Lower lobe of right lung (tissue), 2 donors: ENCODE measurements at regions not wholly inside any gene's neighbourhood (a gene's known extent, or its start where the extent isn't known, plus 50 kb on each side); places are given as distances from the start of the nearest gene placed in this dataset.

ENCODE experiments used
- ATAC-seq, 2 donors: fragments of 200-7000 bp; cut with Tn5 transposase; one replicate each; pipeline ENCODE4 v1.9.1; 2020 to 2022; ENCODE audit warnings: mild to moderate bottlenecking in 2 of 2, moderate library complexity in 2 of 2
- DNase-seq: peaks from one replicate; pipeline ENCODE4 v3.0.0-alpha.2; 2020
- H3K27ac ChIP-seq: fragments of 200-600 bp; one replicate; pipeline ENCODE4 v1.8.0; 2022
- H3K27me3 ChIP-seq: fragments of 200-600 bp; one replicate; pipeline ENCODE4 v1.8.0; 2022; ENCODE audit warnings: low read depth
- H3K36me3 ChIP-seq: fragments of 200-600 bp; one replicate; pipeline ENCODE4 v1.8.0; 2022; ENCODE audit warnings: mild to moderate bottlenecking
- H3K4me1 ChIP-seq: fragments of 200-600 bp; one replicate; pipeline ENCODE4 v1.8.0; 2022
- H3K4me3 ChIP-seq: fragments of 200-600 bp; one replicate; pipeline ENCODE4 v1.8.0; 2022; ENCODE audit warnings: mild to moderate bottlenecking
- H3K9me3 ChIP-seq: fragments of 200-600 bp; one replicate; pipeline ENCODE4 v1.8.0; 2022
- CTCF ChIP-seq: fragments of 200-600 bp; IDR thresholded peaks from one replicate; pipeline ENCODE4 v1.8.0; 2022; ENCODE audit warnings: antibody characterized with exemption, mild to moderate bottlenecking
- intact Hi-C: fragments of 100-400 bp; cut with DNase I; formaldehyde crosslinking; loops from one replicate; pipeline ENCODE4 v1.11.0; 2022
- donor health status: DM: no; HTN: yes; CAD: no; lungs with severe emphysema.

- intact Hi-C loops = no loop called here
- DNase-seq (no peak), ATAC-seq (no peak)
- no peaks in the 10 kb centered on the region for H3K4me1 ChIP-seq
- H3K36me3 ChIP-seq = no peaks in the 10 kb centered on the region
- no peak overlapping the region for H3K4me3 ChIP-seq
- H3K9me3 ChIP-seq = no peaks in the 10 kb centered on the region
- H3K27ac ChIP-seq = no peak overlapping the region
- no peak for TF ChIP-seq CTCF
- H3K27me3 ChIP-seq = no peaks in the 10 kb centered on the region
Observed at GRCh38 chr18:68454511-68455228, 260.2 kb downstream of the TMX3 start.

- ATAC-seq (no peak), DNase-seq (no peak)
- Histone ChIP-seq H3K27me3 (no peaks in the 10 kb centered on the region), H3K4me1 (no peaks in the 10 kb centered on the region), H3K27ac (no peak overlapping the region), H3K36me3 (no peaks in the 10 kb centered on the region), H3K4me3 (no peak overlapping the region), H3K9me3 (no peaks in the 10 kb centered on the region)
- intact Hi-C loops = no loop called here
- no peak for TF ChIP-seq CTCF
Observed at GRCh38 chr18:68449292-68449691, 265.6 kb downstream of the TMX3 start.

DNA sequence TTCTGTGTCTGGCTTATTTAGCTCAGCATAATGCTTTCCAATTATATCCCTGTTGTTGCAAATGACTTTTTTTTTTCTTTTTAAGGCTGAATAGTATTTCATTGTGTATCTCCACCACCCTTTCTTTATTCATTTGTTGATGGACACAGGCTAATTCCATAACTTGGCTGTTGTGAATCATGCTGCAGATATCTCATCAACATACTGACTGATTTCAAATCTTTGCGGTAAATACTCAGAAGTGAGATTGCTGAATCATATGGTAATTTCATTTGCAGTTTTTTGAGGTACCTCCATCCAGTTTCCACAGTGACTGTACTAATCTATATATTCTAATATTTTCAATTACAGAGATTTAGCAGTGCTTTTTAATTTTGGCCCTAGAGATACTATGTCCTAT is 266.2 kb downstream of the TMX3 start:
- H3K36me3 ChIP-seq = no peaks in the 10 kb centered on the region
- no peaks in the 10 kb centered on the region for H3K4me1 ChIP-seq
- no peak overlapping the region for H3K4me3 ChIP-seq
- no peaks in the 10 kb centered on the region for H3K27me3 ChIP-seq
- no peak for TF ChIP-seq CTCF
- no peak for DNase-seq
- intact Hi-C loops = no loop called here
- ATAC-seq = no peak
- no peak overlapping the region for H3K27ac ChIP-seq
- H3K9me3 ChIP-seq = no peaks in the 10 kb centered on the region

- ATAC-seq (no peak), DNase-seq (no peak)
- H3K4me1 ChIP-seq = no peaks in the 10 kb centered on the region
- intact Hi-C loops = no loop called here
- no peaks in the 10 kb centered on the region for H3K36me3 ChIP-seq
- TF ChIP-seq CTCF = no peak
- no peaks in the 10 kb centered on the region for H3K27me3 ChIP-seq
- no peaks in the 10 kb centered on the region for H3K9me3 ChIP-seq
- H3K4me3 ChIP-seq = no peak overlapping the region
- H3K27ac ChIP-seq = no peak overlapping the region
Observed at GRCh38 chr18:68447286-68447685, 267.6 kb downstream of the TMX3 start.

DNA sequence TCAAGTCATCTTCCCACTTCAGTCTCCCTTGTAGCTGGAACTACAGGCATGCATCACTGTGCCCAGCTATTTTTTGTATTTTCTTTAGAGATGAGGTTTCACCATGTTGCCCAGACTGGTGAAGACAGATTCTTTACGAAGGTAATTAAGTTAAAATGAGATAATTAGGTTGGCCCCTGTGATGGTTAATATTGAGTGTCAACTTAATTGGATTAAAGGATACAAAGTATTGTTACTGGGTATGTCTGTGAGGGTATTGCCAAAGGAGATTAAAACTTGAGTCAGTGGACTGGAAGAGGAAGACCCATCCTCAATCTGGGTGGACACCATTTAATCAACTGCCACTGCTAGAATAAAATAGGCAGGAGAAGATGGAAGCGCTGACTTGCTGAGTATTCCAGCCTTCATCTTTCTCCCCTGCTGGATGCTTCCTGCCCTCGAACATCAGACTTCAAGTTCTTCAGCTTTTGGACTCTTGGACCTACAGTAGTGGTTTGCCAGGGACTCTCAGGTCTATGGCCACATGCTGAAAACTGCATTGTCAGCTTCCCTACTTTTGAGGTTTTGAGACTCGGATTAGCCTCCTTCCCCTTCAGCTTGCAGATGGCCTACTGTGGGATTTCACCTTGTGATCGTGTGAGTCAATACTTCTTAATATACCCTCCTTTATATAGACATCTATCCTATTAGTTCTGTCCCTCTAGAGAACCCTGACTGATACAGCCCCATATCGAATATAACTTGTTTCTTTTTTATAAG is 269.1 kb downstream of the TMX3 start:
- Histone ChIP-seq H3K4me3 (no peak overlapping the region), H3K27ac (no peak overlapping the region), H3K4me1 (no peaks in the 10 kb centered on the region), H3K36me3 (no peaks in the 10 kb centered on the region), H3K9me3 (no peaks in the 10 kb centered on the region), H3K27me3 (no peaks in the 10 kb centered on the region)
- DNase-seq (no peak), ATAC-seq (no peak)
- intact Hi-C loops = no loop called here
- no peak for TF ChIP-seq CTCF
